ENCODE measurements at regions not wholly inside any gene's neighbourhood (a gene's known extent, or its start where the extent isn't known, plus 50 kb on each side); places are given as distances from the start of the nearest gene placed in this dataset.

DNA sequence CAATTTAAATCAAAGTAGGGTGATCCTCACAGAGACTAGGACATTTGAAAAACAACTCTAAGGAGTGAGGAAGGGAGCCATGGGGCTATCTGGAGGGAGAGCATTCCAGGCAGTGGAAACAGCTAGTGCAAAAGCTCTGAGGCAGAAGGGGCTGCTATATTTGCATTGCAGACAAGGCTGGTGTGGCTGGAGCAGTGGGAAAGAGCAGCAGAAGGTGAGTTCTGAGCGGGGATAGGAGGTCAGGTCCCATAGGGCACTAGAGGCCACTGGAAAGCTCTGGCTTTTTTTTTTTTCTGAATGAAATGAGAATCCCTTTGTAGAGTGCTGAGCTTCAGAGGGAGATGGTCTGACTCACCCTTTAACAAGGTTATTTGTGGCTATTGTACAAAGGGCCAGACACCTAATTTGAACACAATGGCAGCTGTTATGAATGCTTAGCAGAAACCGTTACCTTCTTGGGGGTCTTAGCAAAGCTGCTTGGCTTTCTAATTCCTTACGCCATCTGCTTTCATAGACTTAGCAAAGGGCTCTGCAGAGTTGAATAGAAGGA, 291.6 kb downstream of the BUD13 start:
- H3K27me3 Mint-ChIP-seq: peaks cover 11% of the 10 kb centered on the region
- no peaks in the 10 kb centered on the region for H3K9me3 Mint-ChIP-seq (ENCODE audit: low read depth)
- no peak for TF ChIP-seq CTCF (IDR thresholded peaks at IDR 0.05; ENCODE audit: unreplicated experiment)
- no peak for DNase-seq (ENCODE audit: low spot score, unreplicated experiment)
- no peak overlapping the region for H3K27ac Mint-ChIP-seq
- no peaks in the 10 kb centered on the region for H3K36me3 Mint-ChIP-seq (ENCODE audit: insufficient read depth)
- H3K4me3 Mint-ChIP-seq (ENCODE audit: low read depth): no peak overlapping the region
- H3K4me1 Mint-ChIP-seq (ENCODE audit: low read depth): no peaks in the 10 kb centered on the region

- Mint-ChIP-seq H3K27ac (no peak overlapping the region), H3K4me1 (ENCODE audit: low read depth) (peaks cover 2% of the 10 kb centered on the region), H3K27me3 (peaks cover 10% of the 10 kb centered on the region), H3K36me3 (ENCODE audit: insufficient read depth) (no peaks in the 10 kb centered on the region), H3K9me3 (ENCODE audit: low read depth) (no peaks in the 10 kb centered on the region), H3K4me3 (ENCODE audit: low read depth) (no peak overlapping the region)
- no peak for DNase-seq (ENCODE audit: low spot score, unreplicated experiment)
- no peak for TF ChIP-seq CTCF (IDR thresholded peaks at IDR 0.05; ENCODE audit: unreplicated experiment)
Observed at GRCh38 chr11:116478669-116479668, 293.8 kb downstream of the BUD13 start.

DNA sequence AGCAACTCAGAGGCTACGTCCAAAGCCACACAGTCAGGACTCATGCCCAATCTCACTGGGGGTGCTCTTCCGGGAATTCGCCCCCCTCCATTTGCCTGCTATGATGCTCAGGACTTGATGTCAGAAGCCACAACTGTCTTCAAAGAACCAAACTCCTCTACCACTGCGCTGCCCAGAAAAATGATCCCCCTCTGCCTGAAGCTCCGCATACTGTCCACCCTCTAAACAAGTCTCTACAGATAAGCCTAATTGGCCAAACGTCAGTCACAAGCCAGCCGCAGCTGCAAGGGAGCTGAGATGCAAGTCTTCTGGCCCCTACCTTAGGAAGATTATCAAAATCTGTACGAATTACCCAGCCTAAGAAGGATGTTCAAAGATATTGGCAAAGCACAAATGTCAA, 294.6 kb downstream of the BUD13 start:
- no peak for TF ChIP-seq CTCF (IDR thresholded peaks at IDR 0.05; ENCODE audit: unreplicated experiment)
- Mint-ChIP-seq H3K27ac (no peak overlapping the region), H3K9me3 (ENCODE audit: low read depth) (no peaks in the 10 kb centered on the region), H3K36me3 (ENCODE audit: insufficient read depth) (no peaks in the 10 kb centered on the region), H3K4me3 (ENCODE audit: low read depth) (no peak overlapping the region), H3K27me3 (peaks cover 11% of the 10 kb centered on the region), H3K4me1 (ENCODE audit: low read depth) (peaks cover 5% of the 10 kb centered on the region)
- DNase-seq (ENCODE audit: low spot score, unreplicated experiment): no peak

DNA sequence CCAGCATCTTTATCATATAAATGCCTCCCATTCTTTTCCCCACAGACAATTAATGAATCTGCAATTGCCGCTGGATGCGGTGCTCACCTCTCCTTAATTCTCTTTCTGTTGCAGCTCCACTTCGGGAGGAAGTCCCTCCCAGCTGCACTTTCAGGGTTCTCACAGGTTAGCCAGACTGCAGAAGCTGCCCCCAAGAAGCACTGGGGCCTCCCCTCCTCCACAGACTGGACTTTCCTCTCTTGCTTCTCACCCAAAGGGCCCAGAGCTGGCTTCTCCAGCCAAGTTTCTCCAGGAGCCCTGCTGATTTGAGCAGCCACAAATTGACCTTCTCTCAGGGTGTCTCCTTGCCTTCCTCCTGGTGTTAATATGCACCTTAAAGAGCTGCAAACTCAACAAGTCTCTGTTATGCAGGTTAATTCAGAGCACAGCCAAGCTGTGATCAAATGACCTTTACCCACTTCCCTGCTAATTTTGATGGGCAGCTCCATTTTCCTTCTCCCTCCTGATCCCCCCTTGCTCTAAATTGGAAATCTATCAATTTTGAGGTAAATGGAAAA, 298.9 kb downstream of the BUD13 start:
- no peak for DNase-seq (ENCODE audit: low spot score, unreplicated experiment)
- Mint-ChIP-seq H3K27ac (no peak overlapping the region), H3K9me3 (ENCODE audit: low read depth) (no peaks in the 10 kb centered on the region), H3K27me3 (peaks cover 10% of the 10 kb centered on the region), H3K36me3 (ENCODE audit: insufficient read depth) (no peaks in the 10 kb centered on the region), H3K4me3 (ENCODE audit: low read depth) (no peak overlapping the region), H3K4me1 (ENCODE audit: low read depth) (peaks cover 5% of the 10 kb centered on the region)
- no peak for TF ChIP-seq CTCF (IDR thresholded peaks at IDR 0.05; ENCODE audit: unreplicated experiment)

DNA sequence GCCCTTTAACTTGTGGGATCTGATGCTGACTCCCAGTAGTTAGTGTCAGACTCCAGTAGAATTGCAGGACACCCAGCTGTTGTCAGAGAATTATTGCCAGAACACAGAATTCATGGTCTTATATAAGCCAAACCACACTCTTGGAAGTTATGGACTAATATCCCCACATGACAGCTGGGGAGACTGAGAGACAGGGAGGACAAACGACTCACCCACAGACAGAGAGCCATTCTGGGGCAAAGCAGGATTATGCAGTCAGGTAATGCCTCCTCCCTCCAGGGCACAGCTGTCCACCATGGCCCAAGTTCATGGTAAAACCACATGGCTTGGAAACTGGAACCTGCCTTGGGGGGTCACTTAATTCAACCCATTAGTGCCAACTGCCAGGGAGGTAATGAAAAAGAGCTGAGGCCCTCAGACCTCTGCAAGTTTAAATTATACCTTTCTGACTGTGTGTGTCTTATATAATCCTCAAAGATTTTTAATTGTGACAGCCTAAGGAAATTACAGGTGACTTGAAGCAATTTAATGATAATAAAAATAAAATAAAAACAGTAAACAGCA, 299.5 kb downstream of the BUD13 start:
- H3K4me3 Mint-ChIP-seq (ENCODE audit: low read depth): no peak overlapping the region
- no peaks in the 10 kb centered on the region for H3K9me3 Mint-ChIP-seq (ENCODE audit: low read depth)
- peaks cover 5% of the 10 kb centered on the region for H3K4me1 Mint-ChIP-seq (ENCODE audit: low read depth)
- peaks cover 12% of the 10 kb centered on the region for H3K27me3 Mint-ChIP-seq
- DNase-seq (ENCODE audit: low spot score, unreplicated experiment): no peak
- no peaks in the 10 kb centered on the region for H3K36me3 Mint-ChIP-seq (ENCODE audit: insufficient read depth)
- no peak overlapping the region for H3K27ac Mint-ChIP-seq
- no peak for TF ChIP-seq CTCF (IDR thresholded peaks at IDR 0.05; ENCODE audit: unreplicated experiment)

All from progenitor cell of endocrine pancreas (in vitro differentiated cells).